GM21526 (cell line): ENCODE measurements at regions not wholly inside any gene's neighbourhood (a gene's known extent, or its start where the extent isn't known, plus 50 kb on each side); places are given as distances from the start of the nearest gene placed in this dataset.

ENCODE experiments used
- ATAC-seq: cut with Tn5 transposase; IDR thresholded peaks from one replicate; pipeline ENCODE4 v1.9.1; 2021; ENCODE audit warnings: moderate library complexity; ENCODE audit not compliant: unreplicated experiment, low FRiP score

DNA sequence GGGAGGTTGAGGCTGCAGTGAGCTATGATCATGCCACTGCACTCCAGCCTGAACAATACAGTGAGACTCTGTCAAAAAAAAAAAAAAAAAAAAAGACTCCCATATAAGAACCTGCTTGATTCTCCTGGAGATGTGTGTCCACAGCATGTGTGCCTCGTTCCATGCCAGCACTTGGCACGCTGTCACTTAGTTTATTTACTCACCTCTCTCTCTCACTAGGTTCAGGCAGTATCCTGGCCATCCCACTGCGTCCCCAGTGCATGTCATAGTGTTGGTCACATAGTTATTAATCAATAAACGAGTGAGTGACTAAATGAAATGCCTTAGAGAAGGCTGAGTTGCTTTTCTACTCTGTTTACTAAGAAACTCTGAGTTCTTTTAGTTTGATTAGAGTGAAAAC, 79.1 kb upstream of the GPR12 start:
- ATAC-seq: no peak

DNA sequence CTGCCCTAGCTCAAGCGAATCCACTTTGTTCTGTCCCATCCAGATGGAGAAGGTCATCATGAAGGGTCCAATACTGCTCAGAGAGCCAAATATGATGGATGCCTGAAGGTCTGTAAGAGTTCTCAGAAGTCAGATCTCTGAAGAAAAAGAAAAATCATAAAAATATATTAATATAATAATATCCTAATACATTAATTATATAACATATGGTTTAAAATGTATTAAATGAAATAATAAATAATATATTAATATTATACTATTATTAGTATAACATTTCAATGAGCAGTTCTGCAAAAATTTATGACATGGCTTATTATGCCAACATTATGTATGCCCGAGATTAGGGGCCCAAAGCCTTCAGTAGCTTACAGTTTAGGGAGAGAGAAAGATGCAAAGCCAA, 78.2 kb upstream of the GPR12 start:
- ATAC-seq: no peak

DNA sequence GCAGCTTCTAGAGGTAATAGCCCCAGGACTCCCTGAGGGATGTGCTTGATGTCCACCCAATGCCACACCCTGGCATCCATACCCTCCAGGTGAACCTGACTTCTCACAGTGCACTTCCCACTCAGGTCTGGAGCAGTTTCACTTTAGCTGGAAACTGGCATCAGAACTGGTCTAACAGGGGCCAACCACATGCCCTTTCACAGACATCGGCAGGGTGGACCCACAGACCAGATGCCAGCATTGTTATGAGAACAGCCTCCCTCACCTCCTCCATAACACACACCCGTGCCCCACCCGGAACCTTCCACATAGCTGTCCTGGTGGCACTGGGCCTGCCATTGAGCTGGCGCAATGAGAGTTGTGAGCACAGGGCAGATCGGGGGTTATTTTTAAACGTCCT, 77.4 kb upstream of the GPR12 start:
- no peak for ATAC-seq

DNA sequence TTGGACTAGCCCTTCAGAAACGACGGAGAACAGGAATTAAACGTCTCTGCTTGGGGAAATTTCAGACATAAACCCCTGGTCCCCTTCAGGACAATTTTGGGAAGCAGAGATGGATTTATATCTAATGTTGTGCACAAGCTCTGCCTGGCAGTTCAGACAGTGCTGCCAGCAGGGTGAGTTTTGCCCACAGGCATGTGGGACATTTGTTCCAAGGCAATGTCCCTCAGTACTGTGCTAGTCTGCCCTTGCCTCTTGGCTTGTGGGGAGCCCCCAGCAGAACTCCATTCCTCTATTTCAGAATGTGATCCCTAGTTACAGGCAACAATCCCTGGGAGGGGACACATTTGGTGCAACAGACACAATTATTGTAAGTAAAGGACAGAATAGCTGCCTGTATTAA, 76.5 kb upstream of the GPR12 start:
- no peak for ATAC-seq

DNA sequence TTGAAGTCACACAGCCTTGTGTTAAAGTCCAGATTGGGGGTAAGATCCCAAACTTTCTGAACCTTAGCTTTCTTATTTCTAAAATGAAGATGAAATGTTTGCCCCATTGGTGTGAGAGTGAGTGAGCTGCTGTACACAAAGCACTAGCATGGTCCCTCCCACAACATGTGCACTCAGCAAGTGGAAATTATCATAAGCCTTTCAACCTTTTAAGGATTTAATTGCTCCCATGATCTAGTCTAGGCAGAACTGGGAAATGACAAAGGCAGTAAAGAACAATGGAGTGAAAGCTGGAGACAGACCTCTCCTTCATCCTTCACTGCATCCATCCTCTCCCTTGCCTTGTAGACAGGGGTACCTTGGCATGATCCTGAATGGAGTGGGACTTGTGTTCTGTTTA, 76.0 kb upstream of the GPR12 start:
- ATAC-seq: no peak

DNA sequence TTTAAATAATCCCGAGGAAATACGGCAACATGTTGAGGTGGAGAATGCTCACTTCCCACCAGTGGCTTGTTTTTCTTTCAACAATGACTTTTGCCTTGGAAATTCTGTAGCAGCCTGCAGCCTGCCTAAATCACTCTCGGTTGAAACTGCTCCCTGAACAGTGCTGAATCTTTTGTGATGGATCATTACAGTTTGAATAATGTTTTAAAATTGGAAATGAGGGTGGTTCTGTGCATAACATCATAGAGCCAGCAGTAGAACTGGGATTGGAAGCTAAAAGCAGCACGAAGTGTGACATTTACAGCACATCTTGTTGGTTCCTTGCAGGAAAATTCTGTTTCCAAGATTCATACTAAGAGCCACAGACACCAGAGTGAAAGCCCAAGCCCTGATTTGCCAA, 74.1 kb upstream of the GPR12 start:
- ATAC-seq: no peak

DNA sequence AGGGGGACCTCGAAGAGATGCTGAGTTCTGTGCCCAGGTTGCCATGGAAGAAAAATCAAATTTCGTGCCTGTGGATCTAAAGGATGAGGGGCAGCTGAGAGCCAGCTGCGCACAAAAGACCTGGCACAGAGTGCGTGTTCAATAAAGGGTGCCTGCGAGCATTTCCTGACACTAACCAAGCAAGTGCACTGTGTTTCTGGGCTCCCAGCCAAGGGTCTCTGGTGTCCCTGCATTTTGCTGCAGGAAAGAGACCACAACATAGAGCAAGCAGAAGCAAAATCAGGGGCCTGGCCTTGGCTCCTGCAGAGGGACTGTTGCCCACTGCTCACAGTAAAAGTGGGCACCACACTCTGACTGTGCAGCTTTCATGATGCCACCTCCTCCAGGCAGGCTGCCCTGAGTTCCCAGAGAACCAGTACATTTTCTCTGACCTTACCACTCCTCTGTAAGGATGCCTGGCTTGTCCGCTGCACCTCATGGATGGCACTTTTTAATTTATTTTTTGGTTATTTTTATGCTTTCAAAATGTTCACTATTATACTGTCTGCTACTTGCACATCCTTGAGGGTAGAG, 70.8 kb upstream of the GPR12 start:
- ATAC-seq: no peak

DNA sequence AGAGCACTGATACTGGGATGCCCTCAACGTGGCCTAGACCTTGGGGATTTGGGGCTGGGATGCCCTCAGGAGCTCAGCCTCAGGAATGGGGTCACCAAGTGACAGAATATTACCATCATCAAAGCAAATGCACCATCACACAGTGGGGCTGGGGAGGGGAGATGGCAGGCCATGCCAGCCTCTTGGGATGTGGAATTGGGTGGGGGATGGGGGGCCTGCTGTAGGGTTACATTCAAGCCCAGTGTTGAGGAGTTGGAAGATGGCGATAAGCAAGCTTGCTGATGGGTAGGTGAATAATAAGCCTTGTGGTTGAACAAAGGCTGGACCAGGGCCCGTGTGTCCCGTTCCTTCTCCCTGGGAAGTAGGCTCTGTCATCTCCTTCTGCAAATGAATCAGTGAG, 69.1 kb upstream of the GPR12 start:
- ATAC-seq: no peak

DNA sequence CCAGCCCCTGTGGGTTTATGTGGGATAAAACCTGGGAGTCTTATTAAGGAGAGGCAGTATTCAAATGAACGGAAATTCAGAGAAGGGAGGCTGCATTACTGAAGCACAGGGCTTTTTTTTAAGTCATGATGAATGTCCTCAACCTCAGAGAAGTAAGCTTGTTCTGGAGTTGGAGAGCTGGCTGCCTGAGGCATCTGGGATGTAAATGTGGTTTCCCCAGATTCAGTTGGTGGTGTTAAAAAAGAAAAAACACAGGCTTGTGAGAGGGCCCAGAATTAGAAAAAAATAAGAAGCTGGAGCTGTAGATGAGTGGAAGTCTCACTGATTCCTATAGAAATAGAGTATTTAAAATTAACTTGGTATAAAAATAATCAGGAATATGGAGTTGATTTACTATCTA, 64.0 kb upstream of the GPR12 start:
- no peak for ATAC-seq

DNA sequence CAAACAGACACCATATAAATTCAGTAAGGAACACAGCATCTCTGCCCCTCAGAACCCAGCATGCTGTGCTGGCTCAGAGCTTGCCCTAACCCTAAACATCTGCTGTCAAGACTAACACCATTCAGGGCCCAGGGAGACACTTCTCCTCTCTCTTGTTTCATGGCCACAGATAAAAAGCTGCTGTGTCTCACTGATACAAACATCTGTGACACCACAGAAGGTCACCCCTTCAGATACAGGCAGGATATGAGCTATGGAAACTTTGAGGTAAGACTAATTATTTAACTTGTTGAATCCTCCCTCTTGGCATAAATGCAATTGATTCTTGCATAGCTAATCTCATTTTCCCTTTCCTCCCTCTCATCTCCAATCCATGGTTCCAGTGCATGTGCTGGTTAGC, 61.6 kb upstream of the GPR12 start:
- ATAC-seq: no peak

DNA sequence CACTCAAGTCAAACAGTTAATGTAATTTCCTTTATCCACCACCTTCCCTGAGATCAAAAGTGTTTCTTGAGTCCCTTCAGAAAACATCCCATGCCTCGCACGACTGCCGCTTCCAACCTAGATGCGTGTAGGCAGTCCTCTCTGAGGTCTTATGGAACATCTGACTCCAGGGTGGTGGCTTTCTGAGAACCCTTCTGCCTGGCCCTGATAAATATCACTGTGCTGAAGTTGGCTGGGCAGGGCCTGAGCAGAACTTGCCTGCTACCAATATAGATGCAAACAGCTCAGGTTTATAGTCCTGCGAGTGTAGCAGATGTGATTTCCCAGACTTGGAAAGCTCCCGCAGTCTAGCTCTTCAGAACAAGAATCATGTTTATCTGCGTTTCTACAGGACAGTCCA, 61.1 kb upstream of the GPR12 start:
- no peak for ATAC-seq

DNA sequence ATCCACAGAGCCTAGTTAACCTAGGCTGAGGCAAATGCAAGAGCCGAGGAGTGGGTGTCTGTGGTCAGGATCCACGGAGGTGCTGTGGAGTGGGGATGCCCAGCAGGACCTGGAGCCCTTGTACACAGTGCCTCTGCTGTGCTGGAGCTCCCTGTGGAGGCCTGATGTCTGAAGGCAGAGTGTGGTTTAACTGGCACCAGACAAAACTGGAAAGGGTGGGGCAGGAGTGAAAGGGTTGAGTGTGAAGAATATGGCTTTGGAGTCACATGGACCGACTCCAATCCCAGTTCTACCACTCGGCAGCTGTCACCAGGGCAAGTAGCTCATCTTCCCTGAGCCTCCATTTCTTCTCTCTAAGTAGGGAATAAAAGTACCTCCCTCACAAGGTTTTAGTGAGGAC, 60.3 kb upstream of the GPR12 start:
- no peak for ATAC-seq

DNA sequence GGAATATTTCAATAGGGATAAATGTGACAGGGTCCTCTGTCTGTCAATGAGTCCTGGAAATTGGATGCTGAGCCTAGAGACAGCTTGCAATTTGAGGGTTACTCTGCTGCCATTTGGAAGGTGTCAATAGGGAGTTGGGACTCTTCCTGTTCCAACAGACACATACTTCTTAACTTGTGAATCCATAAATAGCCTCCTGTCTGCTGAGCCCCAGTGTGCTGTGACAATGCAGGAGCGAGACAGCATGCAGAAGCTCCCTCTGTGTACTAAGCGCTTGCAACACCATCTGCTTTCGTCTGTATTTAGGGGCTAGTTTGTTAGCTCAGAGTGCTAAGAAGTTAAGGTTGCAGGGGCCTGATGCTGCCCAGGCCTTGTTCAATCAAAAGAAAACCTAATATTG, 58.5 kb upstream of the GPR12 start:
- no peak for ATAC-seq

DNA sequence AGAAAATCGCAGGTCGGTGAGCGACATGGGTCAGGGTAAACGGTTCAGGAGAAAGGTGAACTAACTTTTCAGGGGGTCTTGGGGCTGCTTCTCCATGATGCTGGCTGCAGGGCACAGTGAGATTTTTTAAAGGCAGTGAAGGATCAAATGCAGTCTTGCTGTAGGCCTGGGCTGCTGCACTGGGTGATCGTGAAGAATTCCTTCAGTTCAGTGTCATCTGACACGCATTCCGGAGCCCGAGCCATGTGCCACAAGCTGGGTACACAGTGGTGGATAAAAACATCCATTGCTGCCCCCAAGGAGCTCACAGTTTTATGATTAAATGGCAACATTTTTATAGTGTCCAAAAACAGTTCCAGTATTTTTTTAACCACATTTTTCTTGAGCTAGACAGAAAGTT, 56.3 kb upstream of the GPR12 start:
- no peak for ATAC-seq

DNA sequence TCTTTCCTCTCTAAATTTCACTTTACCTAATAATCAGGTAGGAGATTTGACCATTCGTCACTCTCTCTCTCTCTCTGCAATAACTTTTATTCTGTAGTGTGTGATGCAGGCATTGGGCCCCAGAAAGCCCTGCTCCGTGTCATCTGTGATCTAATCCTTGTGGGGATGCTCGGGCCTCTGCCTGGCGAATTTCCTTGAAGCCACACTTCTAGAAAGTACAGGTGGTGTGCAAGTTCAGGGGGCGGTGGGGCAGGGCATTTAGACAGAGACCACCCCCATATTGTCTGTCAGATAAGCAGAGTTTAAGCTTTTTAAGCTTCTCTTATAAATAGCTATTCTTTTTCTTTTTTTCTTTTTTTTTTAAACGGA, 53.4 kb upstream of the GPR12 start:
- no peak for ATAC-seq

DNA sequence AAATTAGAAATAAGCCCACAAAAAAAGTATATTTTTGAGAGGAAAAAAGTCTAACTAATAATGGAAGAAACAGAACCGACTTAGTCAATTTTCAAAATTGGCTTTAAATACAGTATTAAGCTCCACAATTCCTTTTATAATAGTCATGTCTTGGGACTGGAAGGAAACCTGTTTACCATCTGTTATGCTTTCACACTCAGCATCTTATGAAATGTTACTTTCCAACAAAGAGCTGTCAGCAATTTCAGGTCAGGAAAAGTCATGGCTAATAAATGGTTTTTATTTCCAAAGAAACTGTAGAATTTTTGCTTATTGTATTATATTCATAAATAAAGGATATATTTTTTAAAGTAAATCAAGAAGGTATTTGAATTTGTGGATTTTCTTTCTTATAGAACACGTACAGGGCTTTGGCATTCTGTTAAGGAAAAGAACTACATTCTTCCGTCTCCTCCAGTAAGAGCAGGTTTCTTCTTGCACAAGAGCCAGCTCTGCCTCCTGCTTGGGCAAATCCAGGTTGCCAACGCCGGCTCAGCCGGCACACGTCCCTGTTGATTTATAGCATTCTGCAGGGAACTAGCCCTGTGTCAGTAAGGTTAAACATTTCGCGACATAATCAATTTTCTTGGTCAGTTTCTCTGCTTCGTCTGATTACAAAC, 52.9 kb upstream of the GPR12 start:
- no peak for ATAC-seq

DNA sequence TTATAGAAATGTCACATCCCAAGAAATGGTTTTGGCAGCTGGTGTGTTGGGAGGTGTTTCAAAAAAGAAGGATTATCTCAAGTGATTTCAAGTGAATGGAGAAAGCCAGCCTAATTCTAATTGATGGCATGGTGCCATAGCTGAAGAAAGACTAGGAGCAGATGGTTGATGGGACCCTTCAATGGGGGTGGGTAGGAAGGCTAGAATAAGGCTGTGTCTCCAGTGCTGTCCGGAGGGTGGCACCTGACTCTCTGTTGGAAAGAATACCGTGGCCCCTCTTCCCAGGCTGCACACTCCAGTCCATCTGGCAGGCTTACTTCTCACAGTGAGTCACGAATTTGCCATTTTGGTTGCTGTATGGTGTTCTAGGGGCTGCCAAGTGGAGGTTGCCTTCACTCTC, 51.0 kb upstream of the GPR12 start:
- ATAC-seq: no peak
